H1 (cell line): ENCODE measurements at regions not wholly inside any gene's neighbourhood (a gene's known extent, or its start where the extent isn't known, plus 50 kb on each side); places are given as distances from the start of the nearest gene placed in this dataset.

Experiments
- CEBPB ChIP-seq: IDR thresholded peaks from 2 replicates; pipeline ENCODE4 v1.6.1; 2012; ENCODE audit warnings: low read depth, low read length
- JUN ChIP-seq: IDR thresholded peaks from 2 replicates; pipeline ENCODE4 v1.6.1; 2011; ENCODE audit warnings: low read depth, mild to moderate bottlenecking, improper control_type of control experiment, low read length
- KDM1A ChIP-seq: fragments of 200-600, 300-600 bp; sonication (generic); IDR thresholded peaks from 2 replicates; pipeline ENCODE4 v1.7.1; 2016; ENCODE audit warnings: mild to moderate bottlenecking, low read length, borderline replicate concordance
- POLR2AphosphoS5 ChIP-seq: IDR thresholded peaks from 2 replicates; pipeline ENCODE4 v1.6.1; 2011; ENCODE audit warnings: low read depth, low read length
- RXRA ChIP-seq: IDR thresholded peaks from 2 replicates; pipeline ENCODE4 v1.6.1; 2011; ENCODE audit warnings: low read depth, mild to moderate bottlenecking, low read length, moderate library complexity; ENCODE audit not compliant: insufficient read depth
- SP4 ChIP-seq: IDR thresholded peaks from 2 replicates; pipeline ENCODE4 v1.6.1; 2012; ENCODE audit warnings: low read length, inconsistent platforms
- TF ChIP-seq, protein P1 (sequence below): fragments of 300-600 bp; sonication (generic); IDR thresholded peaks from 2 replicates; pipeline ENCODE4 v1.7.1; 2012; ENCODE audit warnings: low read length, moderate library complexity, mild to moderate bottlenecking, inconsistent platforms; ENCODE audit not compliant: insufficient replicate concordance
- TF ChIP-seq, protein P2 (sequence below): IDR thresholded peaks from 2 replicates; pipeline ENCODE4 v1.6.1; 2012; ENCODE audit warnings: low read length, inconsistent platforms
- TF ChIP-seq, protein P3 (sequence below): IDR thresholded peaks from 2 replicates; pipeline ENCODE4 v1.6.1; 2012; ENCODE audit warnings: inconsistent platforms

GRCh38 chr10:132122097-132122861 lies 56.5 kb downstream of the JAKMIP3 start (continued):
- TF ChIP-seq, protein P1, sequence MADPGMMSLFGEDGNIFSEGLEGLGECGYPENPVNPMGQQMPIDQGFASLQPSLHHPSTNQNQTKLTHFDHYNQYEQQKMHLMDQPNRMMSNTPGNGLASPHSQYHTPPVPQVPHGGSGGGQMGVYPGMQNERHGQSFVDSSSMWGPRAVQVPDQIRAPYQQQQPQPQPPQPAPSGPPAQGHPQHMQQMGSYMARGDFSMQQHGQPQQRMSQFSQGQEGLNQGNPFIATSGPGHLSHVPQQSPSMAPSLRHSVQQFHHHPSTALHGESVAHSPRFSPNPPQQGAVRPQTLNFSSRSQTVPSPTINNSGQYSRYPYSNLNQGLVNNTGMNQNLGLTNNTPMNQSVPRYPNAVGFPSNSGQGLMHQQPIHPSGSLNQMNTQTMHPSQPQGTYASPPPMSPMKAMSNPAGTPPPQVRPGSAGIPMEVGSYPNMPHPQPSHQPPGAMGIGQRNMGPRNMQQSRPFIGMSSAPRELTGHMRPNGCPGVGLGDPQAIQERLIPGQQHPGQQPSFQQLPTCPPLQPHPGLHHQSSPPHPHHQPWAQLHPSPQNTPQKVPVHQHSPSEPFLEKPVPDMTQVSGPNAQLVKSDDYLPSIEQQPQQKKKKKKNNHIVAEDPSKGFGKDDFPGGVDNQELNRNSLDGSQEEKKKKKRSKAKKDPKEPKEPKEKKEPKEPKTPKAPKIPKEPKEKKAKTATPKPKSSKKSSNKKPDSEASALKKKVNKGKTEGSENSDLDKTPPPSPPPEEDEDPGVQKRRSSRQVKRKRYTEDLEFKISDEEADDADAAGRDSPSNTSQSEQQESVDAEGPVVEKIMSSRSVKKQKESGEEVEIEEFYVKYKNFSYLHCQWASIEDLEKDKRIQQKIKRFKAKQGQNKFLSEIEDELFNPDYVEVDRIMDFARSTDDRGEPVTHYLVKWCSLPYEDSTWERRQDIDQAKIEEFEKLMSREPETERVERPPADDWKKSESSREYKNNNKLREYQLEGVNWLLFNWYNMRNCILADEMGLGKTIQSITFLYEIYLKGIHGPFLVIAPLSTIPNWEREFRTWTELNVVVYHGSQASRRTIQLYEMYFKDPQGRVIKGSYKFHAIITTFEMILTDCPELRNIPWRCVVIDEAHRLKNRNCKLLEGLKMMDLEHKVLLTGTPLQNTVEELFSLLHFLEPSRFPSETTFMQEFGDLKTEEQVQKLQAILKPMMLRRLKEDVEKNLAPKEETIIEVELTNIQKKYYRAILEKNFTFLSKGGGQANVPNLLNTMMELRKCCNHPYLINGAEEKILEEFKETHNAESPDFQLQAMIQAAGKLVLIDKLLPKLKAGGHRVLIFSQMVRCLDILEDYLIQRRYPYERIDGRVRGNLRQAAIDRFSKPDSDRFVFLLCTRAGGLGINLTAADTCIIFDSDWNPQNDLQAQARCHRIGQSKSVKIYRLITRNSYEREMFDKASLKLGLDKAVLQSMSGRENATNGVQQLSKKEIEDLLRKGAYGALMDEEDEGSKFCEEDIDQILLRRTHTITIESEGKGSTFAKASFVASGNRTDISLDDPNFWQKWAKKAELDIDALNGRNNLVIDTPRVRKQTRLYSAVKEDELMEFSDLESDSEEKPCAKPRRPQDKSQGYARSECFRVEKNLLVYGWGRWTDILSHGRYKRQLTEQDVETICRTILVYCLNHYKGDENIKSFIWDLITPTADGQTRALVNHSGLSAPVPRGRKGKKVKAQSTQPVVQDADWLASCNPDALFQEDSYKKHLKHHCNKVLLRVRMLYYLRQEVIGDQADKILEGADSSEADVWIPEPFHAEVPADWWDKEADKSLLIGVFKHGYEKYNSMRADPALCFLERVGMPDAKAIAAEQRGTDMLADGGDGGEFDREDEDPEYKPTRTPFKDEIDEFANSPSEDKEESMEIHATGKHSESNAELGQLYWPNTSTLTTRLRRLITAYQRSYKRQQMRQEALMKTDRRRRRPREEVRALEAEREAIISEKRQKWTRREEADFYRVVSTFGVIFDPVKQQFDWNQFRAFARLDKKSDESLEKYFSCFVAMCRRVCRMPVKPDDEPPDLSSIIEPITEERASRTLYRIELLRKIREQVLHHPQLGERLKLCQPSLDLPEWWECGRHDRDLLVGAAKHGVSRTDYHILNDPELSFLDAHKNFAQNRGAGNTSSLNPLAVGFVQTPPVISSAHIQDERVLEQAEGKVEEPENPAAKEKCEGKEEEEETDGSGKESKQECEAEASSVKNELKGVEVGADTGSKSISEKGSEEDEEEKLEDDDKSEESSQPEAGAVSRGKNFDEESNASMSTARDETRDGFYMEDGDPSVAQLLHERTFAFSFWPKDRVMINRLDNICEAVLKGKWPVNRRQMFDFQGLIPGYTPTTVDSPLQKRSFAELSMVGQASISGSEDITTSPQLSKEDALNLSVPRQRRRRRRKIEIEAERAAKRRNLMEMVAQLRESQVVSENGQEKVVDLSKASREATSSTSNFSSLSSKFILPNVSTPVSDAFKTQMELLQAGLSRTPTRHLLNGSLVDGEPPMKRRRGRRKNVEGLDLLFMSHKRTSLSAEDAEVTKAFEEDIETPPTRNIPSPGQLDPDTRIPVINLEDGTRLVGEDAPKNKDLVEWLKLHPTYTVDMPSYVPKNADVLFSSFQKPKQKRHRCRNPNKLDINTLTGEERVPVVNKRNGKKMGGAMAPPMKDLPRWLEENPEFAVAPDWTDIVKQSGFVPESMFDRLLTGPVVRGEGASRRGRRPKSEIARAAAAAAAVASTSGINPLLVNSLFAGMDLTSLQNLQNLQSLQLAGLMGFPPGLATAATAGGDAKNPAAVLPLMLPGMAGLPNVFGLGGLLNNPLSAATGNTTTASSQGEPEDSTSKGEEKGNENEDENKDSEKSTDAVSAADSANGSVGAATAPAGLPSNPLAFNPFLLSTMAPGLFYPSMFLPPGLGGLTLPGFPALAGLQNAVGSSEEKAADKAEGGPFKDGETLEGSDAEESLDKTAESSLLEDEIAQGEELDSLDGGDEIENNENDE = no peak
- TF ChIP-seq CEBPB (no peak), KDM1A (no peak), RXRA (no peak), JUN (no peak), POLR2AphosphoS5 (no peak), SP4 (no peak)
- TF ChIP-seq, protein P2, sequence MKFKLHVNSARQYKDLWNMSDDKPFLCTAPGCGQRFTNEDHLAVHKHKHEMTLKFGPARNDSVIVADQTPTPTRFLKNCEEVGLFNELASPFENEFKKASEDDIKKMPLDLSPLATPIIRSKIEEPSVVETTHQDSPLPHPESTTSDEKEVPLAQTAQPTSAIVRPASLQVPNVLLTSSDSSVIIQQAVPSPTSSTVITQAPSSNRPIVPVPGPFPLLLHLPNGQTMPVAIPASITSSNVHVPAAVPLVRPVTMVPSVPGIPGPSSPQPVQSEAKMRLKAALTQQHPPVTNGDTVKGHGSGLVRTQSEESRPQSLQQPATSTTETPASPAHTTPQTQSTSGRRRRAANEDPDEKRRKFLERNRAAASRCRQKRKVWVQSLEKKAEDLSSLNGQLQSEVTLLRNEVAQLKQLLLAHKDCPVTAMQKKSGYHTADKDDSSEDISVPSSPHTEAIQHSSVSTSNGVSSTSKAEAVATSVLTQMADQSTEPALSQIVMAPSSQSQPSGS = no peak
- TF ChIP-seq, protein P3, sequence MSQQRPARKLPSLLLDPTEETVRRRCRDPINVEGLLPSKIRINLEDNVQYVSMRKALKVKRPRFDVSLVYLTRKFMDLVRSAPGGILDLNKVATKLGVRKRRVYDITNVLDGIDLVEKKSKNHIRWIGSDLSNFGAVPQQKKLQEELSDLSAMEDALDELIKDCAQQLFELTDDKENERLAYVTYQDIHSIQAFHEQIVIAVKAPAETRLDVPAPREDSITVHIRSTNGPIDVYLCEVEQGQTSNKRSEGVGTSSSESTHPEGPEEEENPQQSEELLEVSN = no peak
